ENCODE measurements at regions not wholly inside any gene's neighbourhood (a gene's known extent, or its start where the extent isn't known, plus 50 kb on each side); places are given as distances from the start of the nearest gene placed in this dataset.
A peak's percentile ranks its signal among the peaks of the same experiment; 100 is the strongest.

GRCh38 chr14:46048127-46048526 lies 603.5 kb downstream of the RPL10L start (continued):
- TF ChIP-seq CTCF (IDR thresholded peaks at IDR 0.05; ENCODE audit: control extremely low read depth in 1 of 3, insufficient read depth in 1 of 3, low read depth in 1 of 3, low read length in 3 of 3): peak; percentile 56 to 87 (median 70)
- no peak for TF ChIP-seq SIX5 (IDR thresholded peaks at IDR 0.05; ENCODE audit: low read depth, low read length)

Data from H1 (cell line).